Caco-2 (cell line): ENCODE measurements at regions not wholly inside any gene's neighbourhood (a gene's known extent, or its start where the extent isn't known, plus 50 kb on each side); places are given as distances from the start of the nearest gene placed in this dataset.

Experiments
- BruUV-seq: library from RNA; stranded (reverse); fragments of 400-500 nt; replicated peaks from 2 replicates; lab custom pipeline; 2021; lab: Mats Ljungman, UMichigan
- CTCF ChIA-PET: fragments of 300-600 bp; sonication (Branson Sonifier 250); formaldehyde crosslinking; loops from one replicate; lab custom pipeline; 2022; ENCODE audit warnings: antibody characterized with exemption; lab: Charles Lee
- POLR2A ChIA-PET: fragments of 300-600 bp; sonication (Branson Sonifier 250); formaldehyde crosslinking; loops from one replicate; lab custom pipeline; 2022; ENCODE audit warnings: antibody characterized with exemption; lab: Charles Lee
- DNase-seq, 2 experiments: peaks; one replicate each; pipeline versions ENCODE4 v3.0.0 to v3.0.0-alpha.2; 2020 to 2022
- H3K27me3 ChIP-seq: replicated peaks from 2 replicates; pipeline ENCODE4 v1.6.0; 2011; ENCODE audit warnings: low read length; ENCODE audit not compliant: control insufficient read depth, insufficient read depth
- H3K36me3 ChIP-seq: 2 replicates; pipeline ENCODE4 v1.5.1; 2011; ENCODE audit warnings: low read length; ENCODE audit not compliant: control insufficient read depth, insufficient read depth
- H3K4me1 ChIP-seq: fragments of 250-450 bp; sonication (Bioruptor Pico); 2 replicates; pipeline ENCODE4 v1.5.1; 2020; ENCODE audit warnings: mild to moderate bottlenecking
- H3K4me3 ChIP-seq: 2 replicates; pipeline ENCODE4 v1.5.1; 2011; ENCODE audit warnings: low read depth, mild to moderate bottlenecking, control low read depth, low read length
- H3K9me3 ChIP-seq: fragments of 250-450 bp; sonication (Bioruptor Pico); 2 replicates; pipeline ENCODE4 v1.5.1; 2020; ENCODE audit warnings: mild to moderate bottlenecking, moderate library complexity
- H3K27ac Mint-ChIP-seq: one replicate; pipeline ENCODE4 v1.8.0; 2022; ENCODE audit warnings: mixed read lengths; ENCODE audit not compliant: unreplicated experiment
- H3K27me3 Mint-ChIP-seq: one replicate; pipeline ENCODE4 v1.8.0; 2022; ENCODE audit warnings: mixed read lengths; ENCODE audit not compliant: insufficient read depth, unreplicated experiment
- H3K36me3 Mint-ChIP-seq: one replicate; pipeline ENCODE4 v1.8.0; 2022; ENCODE audit warnings: mild to moderate bottlenecking, mixed read lengths; ENCODE audit not compliant: insufficient read depth, unreplicated experiment
- H3K4me1 Mint-ChIP-seq: one replicate; pipeline ENCODE4 v1.8.0; 2022; ENCODE audit warnings: low read depth, mixed read lengths; ENCODE audit not compliant: unreplicated experiment
- H3K4me3 Mint-ChIP-seq: one replicate; pipeline ENCODE4 v1.8.0; 2022; ENCODE audit warnings: mild to moderate bottlenecking, moderate library complexity, mixed read lengths; ENCODE audit not compliant: unreplicated experiment
- H3K9me3 Mint-ChIP-seq: one replicate; pipeline ENCODE4 v1.8.0; 2022; ENCODE audit warnings: mixed read lengths; ENCODE audit not compliant: unreplicated experiment
- CTCF ChIP-seq, 2 experiments: fragments of 200-600 bp in 1 of 2; IDR thresholded peaks; 1 replicate in 1 of 2; 2 replicates in 1 of 2; pipeline versions ENCODE4 v1.5.1 to v1.8.0; 2011 to 2022; ENCODE audit warnings: antibody characterized with exemption in 1 of 2, control low read depth in 1 of 2, inconsistent platforms in 1 of 2, low read depth in 1 of 2, low read length in 1 of 2, mild to moderate bottlenecking in 1 of 2, moderate library complexity in 1 of 2; ENCODE audit not compliant: insufficient read depth in 1 of 2, severe bottlenecking in 1 of 2, unreplicated experiment in 1 of 2
- intact Hi-C: fragments of 100-400 bp; cut with micrococcal nuclease; formaldehyde crosslinking; loops from one replicate; pipeline ENCODE4 v1.10.0; 2022; ENCODE audit not compliant: unreplicated experiment

GRCh38 chr21:18129526-18129925 lies 115.1 kb upstream of the CHODL start:
- no peaks in the 10 kb centered on the region for H3K9me3 Mint-ChIP-seq
- Histone ChIP-seq H3K4me1 (no peaks in the 10 kb centered on the region), H3K4me3 (no peak overlapping the region), H3K36me3 (no peaks in the 10 kb centered on the region), H3K9me3 (no peaks in the 10 kb centered on the region), H3K27me3 (no peaks in the 10 kb centered on the region)
- no peak overlapping the region for H3K4me3 Mint-ChIP-seq
- H3K27me3 Mint-ChIP-seq, result no peaks in the 10 kb centered on the region
- CTCF ChIA-PET, result no interaction called here
- no peak overlapping the region for H3K27ac Mint-ChIP-seq
- no peak for TF ChIP-seq CTCF (IDR thresholded peaks at IDR 0.05; ENCODE audit: insufficient read depth in 1 of 2, low read depth in 1 of 2, low read length in 1 of 2, severe bottlenecking in 1 of 2, unreplicated experiment in 1 of 2)
- POLR2A ChIA-PET, result no interaction called here
- H3K4me1 Mint-ChIP-seq, result no peaks in the 10 kb centered on the region
- no TSS peak for BruUV-seq
- DNase-seq, result no peak
- no peaks in the 10 kb centered on the region for H3K36me3 Mint-ChIP-seq
- intact Hi-C loops, result no loop called here

DNA sequence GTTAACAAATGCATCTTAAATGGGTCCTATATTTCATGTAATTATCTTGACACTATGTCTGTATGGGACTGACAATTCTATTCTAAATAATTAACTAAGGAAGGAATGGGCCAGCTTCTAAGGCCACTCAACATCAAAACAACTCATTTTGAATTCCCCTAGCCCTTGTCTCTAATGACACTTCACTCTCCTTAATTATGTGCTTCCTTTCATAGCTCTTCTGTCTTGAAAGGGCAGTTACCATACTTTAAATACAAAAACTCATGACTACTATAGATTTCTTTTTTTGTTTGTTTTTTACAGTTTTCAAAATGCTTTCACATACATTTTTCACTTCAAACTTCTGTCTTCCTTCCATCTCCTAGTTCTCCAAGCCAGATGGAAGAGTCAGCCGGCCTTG lies 126.1 kb upstream of the CHODL start:
- Histone ChIP-seq H3K36me3 (no peaks in the 10 kb centered on the region), H3K4me1 (no peaks in the 10 kb centered on the region), H3K4me3 (no peak overlapping the region), H3K27me3 (no peaks in the 10 kb centered on the region), H3K9me3 (no peaks in the 10 kb centered on the region)
- Mint-ChIP-seq H3K4me1 (no peaks in the 10 kb centered on the region), H3K27ac (no peak overlapping the region), H3K27me3 (peaks cover 6% of the 10 kb centered on the region), H3K4me3 (no peak overlapping the region), H3K9me3 (no peaks in the 10 kb centered on the region), H3K36me3 (no peaks in the 10 kb centered on the region)
- ChIA-PET CTCF (no interaction called here), POLR2A (no interaction called here)
- TF ChIP-seq CTCF (IDR thresholded peaks at IDR 0.05; ENCODE audit: insufficient read depth in 1 of 2, low read depth in 1 of 2, low read length in 1 of 2, severe bottlenecking in 1 of 2, unreplicated experiment in 1 of 2), result no peak
- BruUV-seq, result no TSS peak
- DNase-seq, result no peak
- intact Hi-C loops, result no loop called here

- DNase-seq, result no peak
- ChIA-PET CTCF (no interaction called here), POLR2A (no interaction called here)
- H3K4me3 Mint-ChIP-seq, result no peak overlapping the region
- H3K36me3 Mint-ChIP-seq, result no peaks in the 10 kb centered on the region
- Histone ChIP-seq H3K9me3 (no peaks in the 10 kb centered on the region), H3K36me3 (no peaks in the 10 kb centered on the region), H3K4me3 (no peak overlapping the region), H3K27me3 (no peaks in the 10 kb centered on the region), H3K4me1 (no peaks in the 10 kb centered on the region)
- no peak for TF ChIP-seq CTCF (IDR thresholded peaks at IDR 0.05; ENCODE audit: insufficient read depth in 1 of 2, low read depth in 1 of 2, low read length in 1 of 2, severe bottlenecking in 1 of 2, unreplicated experiment in 1 of 2)
- H3K9me3 Mint-ChIP-seq, result no peaks in the 10 kb centered on the region
- intact Hi-C loops, result no loop called here
- peaks cover 6% of the 10 kb centered on the region for H3K27me3 Mint-ChIP-seq
- H3K4me1 Mint-ChIP-seq, result no peaks in the 10 kb centered on the region
- H3K27ac Mint-ChIP-seq, result no peak overlapping the region
- no TSS peak for BruUV-seq
Observed at GRCh38 chr21:18117176-18117575, 127.5 kb upstream of the CHODL start.
